Body of pancreas (tissue), 4 donors: ENCODE measurements at regions not wholly inside any gene's neighbourhood (a gene's known extent, or its start where the extent isn't known, plus 50 kb on each side); places are given as distances from the start of the nearest gene placed in this dataset.

Source experiments
- CTCF ChIP-seq, 7 experiments: fragments of 450-650 bp in 4 of 7; fragments of 200-600 bp in 3 of 7; sonication (generic) in 3 of 7; IDR thresholded peaks; one replicate each; pipeline ENCODE4 v1.5.1; 2016 to 2019; ENCODE audit warnings: antibody characterized with exemption in 7 of 7
- POLR2A ChIP-seq, 3 donors: fragments of 450-650 bp; IDR thresholded peaks; one replicate each; pipeline ENCODE4 v1.6.1; 2016; ENCODE audit warnings: antibody characterized with exemption in 3 of 3, mild to moderate bottlenecking in 2 of 3

- no peak for TF ChIP-seq CTCF (IDR thresholded peaks at IDR 0.05)
- TF ChIP-seq POLR2A (IDR thresholded peaks at IDR 0.05): no peak
These were observed 748.7 kb upstream of the HS3ST1 start for GRCh38 chr4:12177416-12177815.
